ENCODE measurements at regions not wholly inside any gene's neighbourhood (a gene's known extent, or its start where the extent isn't known, plus 50 kb on each side); places are given as distances from the start of the nearest gene placed in this dataset.

GRCh38 chr7:54097886-54098285, 444.3 kb upstream of the VSTM2A start:
- TF ChIP-seq, protein P1, sequence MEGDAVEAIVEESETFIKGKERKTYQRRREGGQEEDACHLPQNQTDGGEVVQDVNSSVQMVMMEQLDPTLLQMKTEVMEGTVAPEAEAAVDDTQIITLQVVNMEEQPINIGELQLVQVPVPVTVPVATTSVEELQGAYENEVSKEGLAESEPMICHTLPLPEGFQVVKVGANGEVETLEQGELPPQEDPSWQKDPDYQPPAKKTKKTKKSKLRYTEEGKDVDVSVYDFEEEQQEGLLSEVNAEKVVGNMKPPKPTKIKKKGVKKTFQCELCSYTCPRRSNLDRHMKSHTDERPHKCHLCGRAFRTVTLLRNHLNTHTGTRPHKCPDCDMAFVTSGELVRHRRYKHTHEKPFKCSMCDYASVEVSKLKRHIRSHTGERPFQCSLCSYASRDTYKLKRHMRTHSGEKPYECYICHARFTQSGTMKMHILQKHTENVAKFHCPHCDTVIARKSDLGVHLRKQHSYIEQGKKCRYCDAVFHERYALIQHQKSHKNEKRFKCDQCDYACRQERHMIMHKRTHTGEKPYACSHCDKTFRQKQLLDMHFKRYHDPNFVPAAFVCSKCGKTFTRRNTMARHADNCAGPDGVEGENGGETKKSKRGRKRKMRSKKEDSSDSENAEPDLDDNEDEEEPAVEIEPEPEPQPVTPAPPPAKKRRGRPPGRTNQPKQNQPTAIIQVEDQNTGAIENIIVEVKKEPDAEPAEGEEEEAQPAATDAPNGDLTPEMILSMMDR (conservative IDR thresholded peaks at IDR 0.05): no peak
- TF ChIP-seq EZH2 (IDR thresholded peaks at IDR 0.05; ENCODE audit: low read depth): no peak
